Right lobe of liver (tissue), 6 donors: ENCODE measurements at regions not wholly inside any gene's neighbourhood (a gene's known extent, or its start where the extent isn't known, plus 50 kb on each side); places are given as distances from the start of the nearest gene placed in this dataset.

Source experiments
- ATAC-seq, 4 donors: fragments of 200-7000 bp; cut with Tn5 transposase; one replicate each; pipeline ENCODE4 v1.9.1; 2020; ENCODE audit warnings: mild to moderate bottlenecking in 4 of 4, moderate library complexity in 4 of 4
- DNase-seq, 3 donors: peaks; one replicate each; pipeline ENCODE4 v3.0.0-alpha.2; 2020
- H3K27ac ChIP-seq, 3 donors: fragments of 200-600 bp; one replicate each; pipeline ENCODE4 v1.8.0; 2022
- H3K27me3 ChIP-seq, 2 donors: fragments of 200-600 bp; one replicate each; pipeline ENCODE4 v1.8.0; 2022
- H3K36me3 ChIP-seq, 4 donors: fragments of 200-600 bp; sonication (generic) in 1 of 4; one replicate each; pipeline versions ENCODE4 v1.5.1 to v1.8.0; 2017 to 2022; ENCODE audit warnings: control low read depth in 1 of 4
- H3K4me1 ChIP-seq, 4 donors: fragments of 200-600 bp; sonication (generic) in 1 of 4; one replicate each; pipeline versions ENCODE4 v1.5.1 to v1.8.0; 2017 to 2022; ENCODE audit warnings: control low read depth in 1 of 4
- H3K4me3 ChIP-seq, 3 donors: fragments of 200-600 bp; one replicate each; pipeline ENCODE4 v1.8.0; 2022
- H3K9me3 ChIP-seq, 4 donors: fragments of 200-600 bp; sonication (generic) in 1 of 4; one replicate each; pipeline versions ENCODE4 v1.5.1 to v1.8.0; 2017 to 2022; ENCODE audit warnings: control low read depth in 1 of 4
- POLR2A ChIP-seq: fragments of 450-650 bp; IDR thresholded peaks from one replicate; pipeline ENCODE4 v1.6.1; 2017; ENCODE audit warnings: antibody characterized with exemption, mild to moderate bottlenecking
- WGBS: methylation state at CpG from one replicate; pipeline ENCODE4 v1.1.6; 2018; ENCODE audit warnings: low coverage, low lambda C conversion rate; ENCODE audit not compliant: insufficient coverage; ENCODE audit errors: missing lambda C conversion rate; 5-methylcytosine and 5-hydroxymethylcytosine counted together
- intact Hi-C, 2 donors: fragments of 100-400 bp; cut with DNase I; formaldehyde crosslinking; loops; one replicate each; pipeline versions ENCODE4 v1.11.2 to v1.14.1; 2022
- TF ChIP-seq, protein P1 (sequence below), 4 donors: fragments of 200-600 bp in 3 of 4; fragments of 450-650 bp in 1 of 4; IDR thresholded peaks; one replicate each; pipeline versions ENCODE4 v1.5.1 to v1.8.0; 2016 to 2022; ENCODE audit warnings: antibody characterized with exemption in 4 of 4, mild to moderate bottlenecking in 2 of 4
- donor health status: DM: no; HTN: yes; CAD: no.
- donor health status: DM: no; HTN: no; CAD: no.
- donor health status: DM: no; HTN: no; CAD: no.
- donor health status: DM: no; HTN: yes; CAD: no.
- donor health status: DM: no; HTN: yes; CAD: no.

DNA sequence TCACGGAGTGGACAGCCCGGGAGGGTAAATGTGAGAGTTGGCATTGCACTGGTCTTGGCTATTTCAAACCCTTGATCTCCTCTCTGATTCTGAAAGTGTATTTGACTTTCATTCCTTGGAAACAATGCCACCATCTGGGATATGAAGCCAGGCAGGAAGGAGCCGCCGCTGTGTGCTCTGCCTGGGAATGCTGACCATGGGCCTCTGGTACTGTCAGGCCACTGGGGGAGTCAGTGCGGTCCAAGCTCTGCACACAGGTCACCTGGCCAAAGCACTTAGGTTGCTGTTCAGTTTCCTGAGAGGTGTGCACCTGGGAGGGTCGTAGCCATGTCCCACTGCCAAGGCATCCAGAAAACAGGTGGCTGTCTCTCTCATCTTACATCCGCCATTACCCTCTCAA lies 68.5 kb upstream of the SHH start:
- no peak overlapping the region for H3K4me3 ChIP-seq
- DNase-seq (peak in 1 of 3 donors; percentile 17), ATAC-seq (no peak)
- no peak for TF ChIP-seq POLR2A
- TF ChIP-seq, protein P1, sequence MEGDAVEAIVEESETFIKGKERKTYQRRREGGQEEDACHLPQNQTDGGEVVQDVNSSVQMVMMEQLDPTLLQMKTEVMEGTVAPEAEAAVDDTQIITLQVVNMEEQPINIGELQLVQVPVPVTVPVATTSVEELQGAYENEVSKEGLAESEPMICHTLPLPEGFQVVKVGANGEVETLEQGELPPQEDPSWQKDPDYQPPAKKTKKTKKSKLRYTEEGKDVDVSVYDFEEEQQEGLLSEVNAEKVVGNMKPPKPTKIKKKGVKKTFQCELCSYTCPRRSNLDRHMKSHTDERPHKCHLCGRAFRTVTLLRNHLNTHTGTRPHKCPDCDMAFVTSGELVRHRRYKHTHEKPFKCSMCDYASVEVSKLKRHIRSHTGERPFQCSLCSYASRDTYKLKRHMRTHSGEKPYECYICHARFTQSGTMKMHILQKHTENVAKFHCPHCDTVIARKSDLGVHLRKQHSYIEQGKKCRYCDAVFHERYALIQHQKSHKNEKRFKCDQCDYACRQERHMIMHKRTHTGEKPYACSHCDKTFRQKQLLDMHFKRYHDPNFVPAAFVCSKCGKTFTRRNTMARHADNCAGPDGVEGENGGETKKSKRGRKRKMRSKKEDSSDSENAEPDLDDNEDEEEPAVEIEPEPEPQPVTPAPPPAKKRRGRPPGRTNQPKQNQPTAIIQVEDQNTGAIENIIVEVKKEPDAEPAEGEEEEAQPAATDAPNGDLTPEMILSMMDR (IDR thresholded peaks at IDR 0.05) = no peak
- H3K27ac ChIP-seq = no peak overlapping the region
- WGBS = 88% methylated on average over 2 of the region's 7 CpGs
- intact Hi-C loops = no loop called here
- H3K4me1 ChIP-seq = no peaks in the 10 kb centered on the region
- no peaks in the 10 kb centered on the region for H3K9me3 ChIP-seq
- H3K36me3 ChIP-seq = no peaks in the 10 kb centered on the region
- H3K27me3 ChIP-seq = no peaks in the 10 kb centered on the region

DNA sequence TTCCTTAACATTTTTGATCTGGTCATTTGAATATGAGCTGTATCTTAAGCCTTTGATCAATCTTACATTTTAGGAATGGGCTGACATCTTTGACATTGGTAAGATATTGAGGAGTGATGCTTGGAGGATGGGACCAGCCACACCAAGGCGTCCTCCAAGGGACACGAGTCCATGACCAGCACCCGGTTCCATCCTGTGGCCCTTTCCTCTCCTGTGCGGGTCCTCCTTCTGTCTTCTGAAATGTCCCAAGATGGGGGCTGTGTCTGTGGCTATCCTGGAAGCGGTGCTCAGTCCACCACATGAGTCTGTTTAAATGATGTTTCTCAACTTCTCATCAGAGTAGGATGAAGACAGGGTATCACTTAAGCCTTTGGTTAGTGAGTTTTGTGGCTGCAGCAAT lies 67.3 kb upstream of the SHH start:
- DNase-seq (peak in 1 of 3 donors; percentile 16), ATAC-seq (no peak)
- Histone ChIP-seq H3K27ac (no peak overlapping the region), H3K27me3 (no peaks in the 10 kb centered on the region), H3K4me1 (no peaks in the 10 kb centered on the region), H3K9me3 (no peaks in the 10 kb centered on the region), H3K4me3 (no peak overlapping the region), H3K36me3 (no peaks in the 10 kb centered on the region)
- WGBS = 71% methylated on average over 5 of the region's 5 CpGs
- TF ChIP-seq POLR2A = no peak
- TF ChIP-seq, protein P1 (IDR thresholded peaks at IDR 0.05) = no peak
- intact Hi-C loops = no loop called here

DNA sequence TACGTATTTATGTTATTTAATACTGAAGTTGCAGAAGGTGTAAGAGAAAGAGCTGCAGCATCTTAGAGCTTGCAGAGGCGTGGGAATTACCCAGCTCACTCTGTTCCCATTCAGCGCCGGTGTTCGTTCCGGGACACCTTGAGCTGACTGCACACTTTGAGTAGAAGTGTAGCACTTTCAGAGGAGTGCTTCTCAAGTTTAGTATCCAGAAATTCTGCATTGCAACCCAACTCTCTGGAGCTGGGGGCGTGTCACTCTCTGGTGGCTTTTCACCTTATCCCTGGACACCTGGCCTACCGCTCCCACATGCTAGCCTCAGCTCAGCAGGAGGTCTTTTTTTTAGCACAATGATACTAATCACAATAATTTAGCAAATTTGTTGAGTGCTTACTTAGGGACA lies 66.4 kb upstream of the SHH start:
- Histone ChIP-seq H3K27me3 (no peaks in the 10 kb centered on the region), H3K4me1 (no peaks in the 10 kb centered on the region), H3K36me3 (no peaks in the 10 kb centered on the region), H3K4me3 (no peak overlapping the region), H3K9me3 (no peaks in the 10 kb centered on the region), H3K27ac (no peak overlapping the region)
- ATAC-seq (no peak), DNase-seq (peak in 1 of 3 donors; percentile 21)
- 86% methylated on average over 8 of the region's 8 CpGs for WGBS
- intact Hi-C loops = no loop called here
- TF ChIP-seq POLR2A = no peak
- TF ChIP-seq, protein P1 (IDR thresholded peaks at IDR 0.05) = no peak

DNA sequence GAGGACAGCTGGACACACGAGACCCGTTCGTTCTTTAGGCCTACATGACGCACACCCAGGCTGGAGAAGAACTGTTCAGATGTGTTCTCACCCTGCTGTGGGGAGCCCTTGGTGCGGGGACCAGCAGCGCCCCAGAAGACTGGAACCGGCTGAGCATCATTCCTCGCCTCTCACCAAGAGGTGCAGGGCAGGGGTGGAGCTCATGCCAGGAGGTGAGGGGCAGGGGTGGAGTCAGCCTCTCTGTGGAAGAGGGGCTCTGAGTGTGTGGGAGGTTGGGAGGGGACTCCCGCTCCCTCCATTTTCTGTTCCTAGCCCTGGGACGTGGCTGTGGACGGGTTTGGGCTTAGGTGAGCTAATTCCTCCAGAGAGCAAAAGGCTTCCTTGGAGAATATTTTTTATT lies 66.0 kb upstream of the SHH start:
- DNase-seq (peak in 1 of 3 donors; percentile 26), ATAC-seq (peak in 1 of 4 donors; percentile 21)
- no peak for TF ChIP-seq POLR2A
- TF ChIP-seq, protein P1 (IDR thresholded peaks at IDR 0.05) = no peak
- whole genome bisulfite sequencing = 73% methylated on average over 5 of the region's 11 CpGs
- no peak overlapping the region for H3K27ac ChIP-seq
- no peak overlapping the region for H3K4me3 ChIP-seq
- H3K4me1 ChIP-seq = peaks cover 0 to under 1% (median under 1%) of the 10 kb centered on the region in 4 donors
- no peaks in the 10 kb centered on the region for H3K9me3 ChIP-seq
- no peaks in the 10 kb centered on the region for H3K27me3 ChIP-seq
- intact Hi-C loops = no loop called here
- no peaks in the 10 kb centered on the region for H3K36me3 ChIP-seq

DNA sequence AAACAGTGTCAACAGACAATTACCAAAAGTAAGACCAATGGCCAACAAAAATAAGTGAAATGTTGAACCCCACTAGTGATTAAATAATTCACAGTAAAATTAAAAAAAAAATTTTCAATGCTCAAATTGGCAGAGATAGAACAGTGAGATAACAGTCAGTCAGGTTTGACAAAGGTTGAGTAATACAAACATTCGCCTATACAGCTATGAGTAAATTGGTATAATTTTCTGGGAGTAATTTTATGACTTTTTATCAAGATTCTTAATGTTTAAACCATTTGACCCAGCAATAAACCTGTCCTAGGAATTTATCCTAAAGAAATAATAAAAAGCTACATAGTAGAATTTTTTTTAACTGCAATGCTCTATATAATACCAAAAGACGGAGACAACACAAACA lies 64.9 kb upstream of the SHH start:
- H3K27me3 ChIP-seq = no peaks in the 10 kb centered on the region
- no peak overlapping the region for H3K27ac ChIP-seq
- no peak for ATAC-seq
- DNase-seq = no peak
- WGBS = 72% methylated on average over 2 of the region's 2 CpGs
- no peak overlapping the region for H3K4me3 ChIP-seq
- H3K36me3 ChIP-seq = no peaks in the 10 kb centered on the region
- no peak for TF ChIP-seq POLR2A
- TF ChIP-seq, protein P1 (IDR thresholded peaks at IDR 0.05) = no peak
- intact Hi-C loops = no loop called here
- H3K9me3 ChIP-seq = no peaks in the 10 kb centered on the region
- H3K4me1 ChIP-seq = peaks cover 0 to 9% (median 4%) of the 10 kb centered on the region in 4 donors
